ENCODE measurements at regions not wholly inside any gene's neighbourhood (a gene's known extent, or its start where the extent isn't known, plus 50 kb on each side); places are given as distances from the start of the nearest gene placed in this dataset.
"Not testable (repeated sequence)": the region's sequence is repeated elsewhere in the genome, so short reads cannot be mapped to it uniquely, and the experiment has no call there.

DNA sequence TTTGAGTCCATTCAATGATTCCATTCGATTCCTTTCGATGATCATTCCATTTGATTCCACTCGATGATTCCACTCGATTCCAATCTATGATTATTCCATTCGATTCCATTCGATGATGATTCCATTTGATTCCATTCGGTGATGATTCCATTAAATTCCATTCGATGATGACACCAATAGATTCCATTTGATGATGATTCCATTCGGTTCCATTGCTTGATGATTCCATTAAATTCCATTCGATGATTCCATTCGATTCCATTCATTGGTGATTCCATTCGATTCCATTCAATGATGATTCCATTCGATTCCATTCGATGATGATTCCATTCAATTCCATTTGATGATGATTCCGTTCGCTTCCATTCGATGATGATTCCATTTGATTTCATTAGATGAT lies 1104.1 kb downstream of the RPIA start:
- not testable (repeated sequence) for ATAC-seq, DNase-seq

DNA sequence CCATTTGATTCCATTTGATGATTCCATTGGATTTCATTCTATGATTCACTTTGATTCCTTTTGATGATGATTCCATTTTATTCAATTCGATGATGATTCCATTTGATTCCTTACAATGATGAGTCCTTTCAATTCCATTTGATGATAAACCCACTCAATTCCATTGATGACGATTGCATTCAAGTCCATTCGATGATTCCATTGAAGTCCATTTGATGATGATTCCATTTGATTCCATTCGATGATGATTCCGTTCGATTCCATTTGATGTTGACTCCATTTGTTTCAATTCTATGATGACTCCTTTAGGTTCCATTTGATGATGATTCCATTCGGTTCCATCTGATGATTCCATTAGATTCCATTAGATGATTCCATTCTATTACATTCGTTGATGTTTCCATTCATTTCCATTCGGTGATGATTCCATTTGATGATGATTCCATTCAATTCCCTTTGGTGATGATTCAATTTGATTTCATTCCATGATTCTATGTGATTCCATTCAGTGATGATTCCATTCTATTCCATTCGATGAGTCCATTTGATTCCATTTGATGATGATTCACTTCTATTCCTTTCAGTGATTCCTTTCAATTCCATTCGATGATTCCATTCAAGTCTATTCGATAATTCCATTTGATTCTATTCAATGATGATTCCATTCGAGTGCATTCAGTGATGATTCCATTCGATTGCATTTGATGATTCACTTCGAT lies 1106.0 kb downstream of the RPIA start:
- ATAC-seq (no peak), DNase-seq (no peak)

DNA sequence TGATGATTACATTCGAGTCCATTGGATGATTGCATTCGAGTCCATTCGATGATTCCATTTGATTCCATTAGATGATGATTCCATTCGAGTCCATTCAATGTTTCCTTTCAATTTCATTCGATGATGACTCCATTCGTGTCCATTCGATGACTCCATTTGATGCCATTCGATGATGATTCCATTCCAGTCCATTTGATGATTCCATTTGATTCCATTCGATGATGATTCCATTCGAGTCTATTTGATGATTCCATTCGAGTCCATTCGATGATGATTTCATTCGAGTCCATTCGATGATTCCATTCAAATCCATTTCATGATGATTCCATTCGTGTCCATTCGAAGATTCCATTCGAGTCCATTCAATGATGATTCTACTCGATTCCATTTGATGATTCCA lies 1109.7 kb downstream of the RPIA start:
- not testable (repeated sequence) for DNase-seq, ATAC-seq

DNA sequence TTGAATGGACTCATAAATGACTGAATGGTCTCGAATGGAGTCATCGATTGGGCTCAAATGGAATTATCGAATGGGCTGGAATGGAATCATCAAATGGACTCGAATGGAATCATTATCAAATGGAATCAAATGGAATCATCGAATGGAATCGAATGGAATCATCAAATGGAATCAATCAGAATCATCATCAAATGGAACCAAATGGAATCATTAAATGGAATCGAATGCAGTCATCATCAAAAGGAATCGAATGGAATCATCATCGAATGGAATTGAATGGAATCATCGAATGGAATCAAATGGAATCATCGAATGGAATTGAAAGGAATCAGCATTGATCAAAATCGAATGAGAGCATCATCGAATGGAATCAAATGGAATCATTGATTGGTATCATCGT lies 1114.9 kb downstream of the RPIA start:
- ATAC-seq, DNase-seq: not testable (repeated sequence)

DNA sequence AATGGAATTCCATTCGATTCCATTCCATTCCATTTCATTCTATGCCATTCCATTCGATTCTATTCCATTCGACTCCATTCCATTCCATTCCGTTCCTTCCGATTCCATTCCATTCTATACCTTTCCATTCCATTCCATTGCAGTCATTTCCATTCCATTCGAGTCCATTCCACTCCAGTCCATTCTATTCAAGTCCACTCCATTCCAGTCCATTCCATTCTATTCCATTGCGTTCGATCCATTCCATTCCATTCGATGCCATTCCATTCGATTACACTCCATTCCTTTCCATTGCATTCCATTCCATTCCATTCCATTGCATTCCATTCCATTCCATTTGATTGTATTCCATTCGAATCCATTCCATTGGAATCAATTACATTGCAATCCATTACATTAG lies 1119.8 kb downstream of the RPIA start:
- no peak for ATAC-seq
- DNase-seq = no peak

DNA sequence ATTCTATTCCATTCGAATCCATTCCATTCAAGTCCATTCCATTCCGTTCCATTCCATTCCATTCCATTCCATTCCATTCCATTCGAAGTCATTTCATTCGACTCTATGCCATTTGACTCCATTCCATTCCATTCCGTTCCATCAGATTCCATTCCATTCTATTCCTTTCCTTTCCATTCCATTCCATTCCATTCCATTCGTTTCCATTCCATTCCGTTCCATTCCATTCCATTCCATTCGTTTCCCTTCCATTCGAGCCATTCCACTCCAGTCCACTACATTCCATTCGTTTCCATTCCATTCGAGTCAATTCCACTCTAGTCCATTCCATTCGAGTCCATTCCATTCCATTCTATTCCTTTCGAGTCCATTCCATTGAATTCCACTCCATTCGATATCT lies 1120.4 kb downstream of the RPIA start:
- DNase-seq, ATAC-seq: not testable (repeated sequence)

DNA sequence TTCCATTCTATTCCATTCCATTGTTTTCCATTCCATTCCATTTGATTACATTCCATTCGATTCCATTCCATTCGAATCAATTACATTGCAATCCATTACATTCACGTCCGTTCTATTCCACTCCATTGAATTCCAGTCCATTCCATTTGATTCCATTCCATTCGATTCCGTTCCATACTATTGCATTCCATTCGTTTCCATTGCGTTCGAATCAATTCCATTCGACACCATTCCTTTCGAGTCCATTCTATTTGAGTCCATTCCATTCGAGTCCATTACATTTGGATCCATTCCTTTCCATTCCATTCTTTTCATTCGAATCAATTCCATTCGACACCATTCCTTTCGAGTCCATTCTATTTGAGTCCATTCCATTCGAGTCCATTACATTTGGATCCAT lies 1122.9 kb downstream of the RPIA start:
- ATAC-seq, DNase-seq: not testable (repeated sequence)

DNA sequence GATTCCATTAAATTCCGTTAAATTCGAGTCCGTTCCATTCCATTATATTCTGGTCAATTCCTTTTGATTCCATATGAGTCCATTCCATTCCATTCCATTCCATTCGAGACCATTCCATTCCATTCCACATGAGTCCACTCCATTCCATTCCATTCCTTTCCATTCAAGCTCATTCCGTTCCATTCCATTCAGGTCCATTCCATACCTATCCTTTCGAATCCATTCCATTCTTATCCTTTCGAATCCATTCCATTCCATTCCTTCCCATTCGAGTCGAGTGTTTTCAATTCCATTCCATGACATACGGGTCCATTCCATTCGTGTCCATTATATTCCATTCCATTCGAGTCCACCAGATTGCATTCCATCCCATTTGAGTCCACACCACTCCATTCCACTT lies 1127.4 kb downstream of the RPIA start:
- no peak for ATAC-seq

DNA sequence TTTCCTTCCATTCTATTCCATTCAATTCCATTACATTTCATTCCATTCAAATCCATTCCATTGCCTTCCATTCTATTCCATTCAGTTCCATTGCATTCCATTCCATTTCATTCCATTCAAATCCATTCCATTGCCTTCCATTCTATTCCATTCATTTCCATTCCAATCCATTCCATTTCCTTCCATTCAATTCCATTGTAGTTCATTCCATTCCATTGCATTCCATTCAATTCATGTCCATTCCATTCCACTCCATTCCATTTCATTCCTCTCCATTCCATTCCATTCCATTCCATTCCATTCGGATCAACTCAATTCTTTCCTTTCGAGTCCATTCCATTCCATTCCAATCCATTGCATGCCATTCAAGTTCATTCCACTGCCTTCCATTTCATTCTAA lies 1128.3 kb downstream of the RPIA start:
- DNase-seq (no peak), ATAC-seq (no peak)

More for the DNA sequence above, 1127.4 kb downstream of the RPIA start:
- no peak for DNase-seq

DNA sequence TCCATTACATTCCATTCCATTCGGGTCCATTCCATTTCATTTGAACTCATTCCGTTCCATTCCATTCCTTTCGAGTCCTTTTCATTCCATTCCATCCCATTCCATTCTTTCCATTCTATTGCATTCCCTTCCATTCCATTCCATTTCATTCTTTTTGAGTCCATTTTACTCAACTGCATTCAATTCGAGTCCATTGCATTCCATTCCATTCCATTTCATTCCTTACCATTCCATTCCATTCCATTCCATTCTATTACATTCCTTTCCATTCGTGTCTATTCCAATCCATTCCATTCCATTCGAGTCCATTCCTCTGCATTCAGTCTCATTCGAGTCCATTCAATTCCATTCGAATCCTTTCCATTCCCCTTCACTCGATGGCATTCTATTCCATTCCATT lies 1128.8 kb downstream of the RPIA start:
- no peak for ATAC-seq
- no peak for DNase-seq

DNA sequence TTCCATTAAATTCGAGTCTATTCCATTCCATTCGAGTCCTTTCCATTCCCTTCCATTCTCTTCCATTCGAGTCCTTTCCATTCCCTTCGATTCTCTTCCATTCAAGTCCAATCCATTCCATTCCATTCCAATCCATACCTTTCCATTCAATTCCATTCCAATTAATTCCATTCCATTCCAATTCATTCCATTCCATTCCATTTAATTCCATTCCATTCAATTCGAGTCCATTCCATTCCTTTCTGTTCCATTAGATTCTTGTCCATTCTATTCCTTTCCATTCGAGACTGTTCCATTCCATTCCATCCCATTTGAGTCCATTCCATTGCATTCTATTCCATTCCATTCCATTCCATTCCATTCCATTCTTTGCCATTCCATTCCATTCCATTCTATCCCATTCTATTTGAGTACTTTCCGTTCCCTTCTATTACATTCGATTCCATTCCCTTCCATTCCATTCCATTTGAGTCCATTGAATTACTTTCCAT lies 1130.0 kb downstream of the RPIA start:
- DNase-seq (no peak), ATAC-seq (no peak)

DNA sequence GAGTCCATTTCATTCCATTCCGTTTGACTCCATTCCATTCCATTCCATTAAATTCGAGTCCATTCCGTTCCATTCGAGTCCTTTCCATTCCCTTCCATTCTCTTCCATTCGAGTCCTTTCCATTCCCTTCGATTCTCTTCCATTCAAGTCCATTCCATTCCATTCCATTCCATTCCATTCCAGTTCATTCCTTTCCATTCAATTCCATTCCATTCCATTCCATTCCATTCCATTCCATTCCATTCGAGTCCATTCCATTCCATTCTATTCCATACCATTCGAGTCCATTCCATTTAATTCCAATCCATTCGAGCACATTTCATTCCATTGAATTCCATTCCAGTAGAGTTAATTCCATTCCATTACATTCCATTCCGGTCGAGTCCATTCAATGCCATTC lies 1130.9 kb downstream of the RPIA start:
- not testable (repeated sequence) for DNase-seq, ATAC-seq

DNA sequence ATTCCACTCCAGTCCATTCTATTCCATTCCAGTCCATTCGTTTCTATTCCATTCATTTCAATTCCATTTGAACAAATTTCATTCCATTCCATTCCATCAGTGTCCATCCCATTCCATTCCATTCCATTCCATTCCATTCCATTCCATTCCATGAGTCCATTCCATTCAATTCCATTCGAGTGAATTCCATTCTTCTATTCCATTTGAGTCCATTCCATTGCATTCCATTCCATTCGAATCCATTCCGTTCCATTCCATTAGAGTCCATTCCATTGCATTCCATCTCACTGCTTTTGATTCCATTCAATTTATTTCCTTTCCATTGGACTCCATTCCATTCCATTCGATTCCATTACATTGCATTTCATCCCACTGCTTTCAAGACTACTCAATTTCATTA lies 1132.1 kb downstream of the RPIA start:
- ATAC-seq (no peak), DNase-seq (no peak)

DNA sequence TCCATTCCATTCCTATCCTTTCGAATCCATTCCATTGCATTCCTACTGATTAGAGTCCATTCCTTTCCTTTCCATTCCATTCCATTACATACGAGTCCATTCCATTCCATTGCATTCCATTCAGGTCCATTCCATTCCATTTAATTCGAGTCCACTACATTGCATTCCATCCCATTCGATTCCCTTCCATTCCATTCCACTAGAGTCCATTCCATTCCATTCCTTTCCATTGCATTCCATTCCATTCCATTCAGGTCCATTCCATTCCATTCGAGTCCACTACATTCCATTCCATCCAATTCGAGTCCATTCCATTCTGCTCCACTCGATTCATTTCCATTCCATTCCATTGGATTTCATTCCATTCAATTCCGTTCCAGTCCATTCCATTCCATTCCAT lies 1133.6 kb downstream of the RPIA start:
- ATAC-seq = no peak

DNA sequence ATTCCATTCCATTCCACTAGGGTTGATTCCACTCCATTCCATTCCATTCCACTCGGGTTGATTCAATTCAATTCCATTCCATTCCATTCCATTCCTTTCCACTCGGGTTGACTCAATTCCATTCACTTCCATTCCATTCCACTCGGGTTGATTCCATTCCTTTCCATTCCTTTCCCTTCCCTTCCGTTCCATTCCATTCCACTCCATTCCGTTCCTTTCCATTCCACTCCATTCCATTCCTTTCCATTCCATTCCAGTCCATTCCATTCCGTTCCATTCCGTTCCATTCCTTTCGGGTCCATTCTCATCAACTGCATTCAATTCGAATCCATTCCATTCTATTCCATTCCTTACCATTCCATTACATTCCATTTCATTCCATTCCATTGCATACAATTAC lies 1135.3 kb downstream of the RPIA start:
- ATAC-seq, DNase-seq: not testable (repeated sequence)

More for the DNA sequence above, 1133.6 kb downstream of the RPIA start:
- no peak for DNase-seq

DNA sequence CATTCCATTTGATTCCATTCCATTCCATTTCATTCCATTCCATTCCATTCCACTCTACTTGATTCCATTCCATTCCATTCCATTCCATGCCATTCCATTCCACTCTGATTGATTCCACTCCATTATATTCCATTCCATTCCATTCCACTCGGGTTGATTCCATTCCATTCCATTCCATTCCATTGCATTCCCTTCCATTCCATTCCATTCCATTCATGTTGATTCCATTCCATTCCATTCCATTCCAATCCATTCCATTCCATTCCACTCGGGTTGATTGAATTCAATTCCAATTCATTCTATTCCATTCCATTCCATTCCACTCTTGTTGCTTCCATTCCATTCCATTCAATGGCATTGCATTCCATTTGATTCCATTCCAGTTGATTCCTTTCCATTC lies 1136.4 kb downstream of the RPIA start:
- not testable (repeated sequence) for ATAC-seq, DNase-seq

DNA sequence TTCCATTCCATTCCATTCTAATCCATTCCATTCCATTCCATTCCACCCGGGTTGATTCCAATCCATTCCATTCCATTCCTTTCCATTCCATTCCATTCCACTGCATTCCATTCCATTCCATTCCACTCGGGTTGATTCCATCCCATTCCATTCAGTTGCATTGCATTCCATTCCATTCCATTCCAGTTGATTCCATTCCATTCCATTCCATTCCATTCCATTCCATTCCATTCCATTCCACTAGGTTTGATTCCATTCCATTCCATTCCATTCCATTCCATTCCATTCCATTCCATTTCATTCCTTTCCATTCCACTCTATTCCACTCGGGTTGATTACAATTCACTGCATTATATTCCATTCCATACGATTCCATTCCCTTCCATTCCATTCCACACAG lies 1136.9 kb downstream of the RPIA start:
- DNase-seq, ATAC-seq: not testable (repeated sequence)

DNA sequence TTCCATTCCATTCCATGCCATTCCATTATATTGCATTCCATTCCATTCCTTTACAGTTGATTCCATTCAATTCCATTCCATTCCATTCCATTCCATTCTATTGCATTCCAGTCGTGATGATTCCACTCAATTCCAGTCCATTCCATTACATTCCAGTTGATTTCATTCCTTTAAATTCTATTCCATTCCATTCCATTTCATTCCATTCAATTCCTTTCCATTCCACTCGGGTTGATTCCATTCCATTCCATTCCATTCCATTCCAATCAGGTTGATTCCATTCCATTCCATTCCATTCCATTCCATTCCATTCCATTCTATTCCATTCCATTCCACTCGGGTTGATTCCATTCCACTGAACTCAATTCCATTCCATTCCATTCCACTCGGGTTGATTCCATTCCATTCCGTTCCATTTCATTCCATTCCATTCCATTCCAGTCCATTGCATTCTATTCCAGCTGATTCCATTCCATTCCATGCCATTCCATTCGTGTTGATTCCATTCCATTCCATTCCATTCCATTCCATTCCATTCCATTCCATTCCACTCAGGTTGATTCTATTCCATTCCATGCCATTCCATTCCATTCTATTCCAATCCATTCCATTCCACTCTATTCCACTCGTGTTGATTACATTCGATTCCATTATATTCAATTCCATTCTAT lies 1137.6 kb downstream of the RPIA start:
- DNase-seq = not testable (repeated sequence)
- peak; percentile 19 for ATAC-seq

DNA sequence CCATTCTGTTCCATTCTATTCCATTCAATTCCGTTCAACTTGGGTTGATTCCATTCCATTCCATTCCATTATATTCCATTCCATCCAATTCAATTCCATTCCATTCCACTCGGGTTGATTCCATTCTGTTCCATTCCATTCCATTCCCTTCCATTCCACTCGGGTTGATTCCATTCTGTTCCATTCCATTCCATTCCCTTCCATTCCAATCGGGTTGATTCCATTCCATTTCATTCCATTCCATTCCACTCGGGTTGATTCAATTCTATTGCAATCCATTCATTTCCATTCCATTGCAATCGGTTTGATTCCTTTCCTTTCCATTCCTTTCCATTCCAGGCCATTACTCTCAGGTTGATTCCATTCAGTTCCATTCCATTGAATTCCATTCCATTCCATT lies 1138.4 kb downstream of the RPIA start:
- no peak for DNase-seq

DNA sequence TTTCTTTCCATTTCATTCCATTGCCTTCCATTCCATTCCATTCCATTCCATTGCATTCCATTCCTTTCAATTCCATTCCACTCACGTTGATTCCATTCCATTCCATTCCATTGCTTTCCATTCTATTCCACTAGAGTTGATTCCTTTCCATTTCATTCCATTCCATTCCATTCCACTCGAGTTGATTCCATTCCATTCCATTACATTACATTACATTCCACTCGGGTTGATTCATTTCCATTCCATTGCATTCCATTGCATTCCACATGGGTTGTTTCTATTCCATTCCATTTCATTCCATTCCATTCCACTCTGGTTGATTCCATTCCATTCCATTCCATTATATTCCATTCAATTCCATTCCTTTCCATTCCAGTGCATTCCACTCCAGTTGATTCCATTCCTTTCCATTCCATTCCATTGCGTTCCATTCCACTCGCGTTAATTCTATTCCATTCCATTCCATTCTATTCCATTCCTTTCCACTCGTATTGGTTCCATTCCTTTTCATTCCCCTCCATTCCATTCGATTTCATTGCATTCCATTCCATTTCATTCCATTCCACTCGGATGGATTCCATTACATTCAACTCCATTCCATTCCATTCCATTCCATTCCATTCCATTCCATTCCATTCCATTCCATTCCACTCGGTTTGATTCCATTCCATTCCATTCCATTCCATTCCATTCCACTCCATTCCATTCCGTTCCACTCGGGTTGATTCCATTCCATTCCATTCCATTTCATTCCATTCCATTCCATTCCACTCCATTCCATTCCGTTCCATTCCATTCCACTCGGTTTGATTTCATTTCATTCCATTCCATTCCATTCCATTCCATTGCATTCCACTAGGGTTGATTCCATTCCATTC lies 1139.1 kb downstream of the RPIA start:
- peak; percentile 39 for ATAC-seq
- DNase-seq = not testable (repeated sequence)

More for the DNA sequence above, 1138.4 kb downstream of the RPIA start:
- ATAC-seq = no peak

DNA sequence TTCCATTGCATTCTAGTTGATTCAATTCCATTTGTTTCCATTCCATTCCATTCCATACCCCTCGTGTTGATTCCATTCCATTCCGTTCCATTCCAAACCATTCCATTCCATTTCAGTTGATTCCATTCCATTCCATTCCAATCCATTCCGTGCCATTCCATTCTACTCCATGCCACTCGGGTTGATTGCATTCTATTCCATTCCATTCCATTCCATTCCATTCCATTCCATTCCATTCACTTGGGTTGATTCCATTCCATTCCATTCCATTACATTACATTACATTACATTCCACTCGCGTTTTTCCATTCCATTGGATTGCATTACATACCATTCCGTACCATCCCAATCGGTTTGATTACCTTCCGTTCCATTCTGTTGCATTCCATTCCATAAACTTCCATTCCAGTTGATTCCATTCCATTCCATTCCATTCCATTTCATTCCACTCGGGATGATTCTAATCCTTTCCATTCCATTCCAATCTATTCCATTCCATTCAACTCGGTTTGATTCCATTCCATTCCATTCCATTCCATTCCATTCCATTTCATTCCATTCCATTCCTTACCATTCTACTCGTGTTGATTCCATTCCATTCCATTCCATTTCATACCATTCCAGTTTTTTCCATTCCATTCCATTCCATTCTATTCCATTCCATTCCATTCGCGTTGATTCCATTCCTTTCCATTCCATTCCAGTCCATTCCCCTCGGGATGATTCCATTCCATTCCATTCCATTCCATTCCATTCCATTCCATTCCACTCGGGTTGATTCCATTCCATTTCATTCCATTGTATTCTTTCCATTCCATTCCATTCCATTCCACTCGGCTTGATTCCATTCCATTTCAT lies 1140.4 kb downstream of the RPIA start:
- DNase-seq (no peak), ATAC-seq (no peak)

Measured in stimulated activated naive CD8-positive, alpha-beta T cell treated with anti-CD3 and anti-CD28 coated beads, Interleukin-15, Interleukin-2, amounts not matched to agents 100 U/mL and 50 U/mL, for 24 hours (primary cell).